Right lung (tissue), 2 donors: ENCODE measurements at regions not wholly inside any gene's neighbourhood (a gene's known extent, or its start where the extent isn't known, plus 50 kb on each side); places are given as distances from the start of the nearest gene placed in this dataset.
"Not testable (repeated sequence)": the region's sequence is repeated elsewhere in the genome, so short reads cannot be mapped to it uniquely, and the experiment has no call there.

Experiments
- DNase-seq, 2 donors: peaks; one replicate each; pipeline ENCODE4 v3.0.0-alpha.2; 2013

GRCh38 chr9:65566018-65566417 lies 109.7 kb upstream of the ZNG1E start:
- not testable (repeated sequence) for DNase-seq

- DNase-seq: not testable (repeated sequence)
Observed at GRCh38 chr9:65519018-65519417, 156.7 kb upstream of the ZNG1E start.

- not testable (repeated sequence) for DNase-seq
Observed at GRCh38 chr9:65514465-65514864, 161.3 kb upstream of the ZNG1E start.

GRCh38 chr9:65507897-65508296 lies 167.8 kb upstream of the ZNG1E start:
- not testable (repeated sequence) for DNase-seq

- DNase-seq: not testable (repeated sequence)
Observed at GRCh38 chr9:65504686-65505085, 171.0 kb upstream of the ZNG1E start.

- not testable (repeated sequence) for DNase-seq
Observed at GRCh38 chr9:65503696-65504095, 172.0 kb upstream of the ZNG1E start.

- not testable (repeated sequence) for DNase-seq
Observed at GRCh38 chr9:65482890-65483289, 192.8 kb upstream of the ZNG1E start.

- not testable (repeated sequence) for DNase-seq
Observed at GRCh38 chr9:65481291-65481690, 194.4 kb upstream of the ZNG1E start.

- DNase-seq: not testable (repeated sequence)
Observed at GRCh38 chr9:65474891-65475290, 189.9 kb upstream of the FOXD4L5 start.

GRCh38 chr9:65473059-65473822 lies 188.2 kb upstream of the FOXD4L5 start:
- not testable (repeated sequence) for DNase-seq

GRCh38 chr9:65471106-65471505 lies 186.1 kb upstream of the FOXD4L5 start:
- DNase-seq: not testable (repeated sequence)

GRCh38 chr9:65466911-65467734 lies 182.1 kb upstream of the FOXD4L5 start:
- not testable (repeated sequence) for DNase-seq

GRCh38 chr9:65465246-65465895 lies 180.4 kb upstream of the FOXD4L5 start:
- not testable (repeated sequence) for DNase-seq

GRCh38 chr9:65462476-65462875 lies 177.5 kb upstream of the FOXD4L5 start:
- not testable (repeated sequence) for DNase-seq

- DNase-seq: no peak
Observed at GRCh38 chr9:65459756-65460320, 174.8 kb upstream of the FOXD4L5 start.

- DNase-seq: no peak
Observed at GRCh38 chr9:65458992-65459391, 174.0 kb upstream of the FOXD4L5 start.

- DNase-seq: no peak
Observed at GRCh38 chr9:65458465-65458864, 173.5 kb upstream of the FOXD4L5 start.

GRCh38 chr9:65456991-65457390 lies 172.0 kb upstream of the FOXD4L5 start:
- not testable (repeated sequence) for DNase-seq

- not testable (repeated sequence) for DNase-seq
Observed at GRCh38 chr9:65455751-65456647, 171.0 kb upstream of the FOXD4L5 start.

- DNase-seq: not testable (repeated sequence)
Observed at GRCh38 chr9:65455136-65455535, 170.1 kb upstream of the FOXD4L5 start.

GRCh38 chr9:65454666-65455065 lies 169.7 kb upstream of the FOXD4L5 start:
- not testable (repeated sequence) for DNase-seq
